GM23338 (cell line): ENCODE measurements at regions not wholly inside any gene's neighbourhood (a gene's known extent, or its start where the extent isn't known, plus 50 kb on each side); places are given as distances from the start of the nearest gene placed in this dataset.

Experiments
- ATAC-seq: fragments of 200-7000 bp; cut with Tn5 transposase; 3 replicates; pipeline ENCODE4 v1.9.1; 2020
- DNase-seq: peaks from one replicate; pipeline ENCODE4 v3.0.0-alpha.2; 2015; ENCODE audit warnings: low spot score
- H2AFZ ChIP-seq: fragments of 200-600 bp; sonication (generic); 2 replicates; pipeline ENCODE4 v1.8.0; 2016; ENCODE audit warnings: antibody characterized with exemption, mild to moderate bottlenecking, moderate library complexity
- H3F3A ChIP-seq: fragments of 200-600 bp; sonication (generic); replicated peaks from 2 replicates; pipeline ENCODE4 v1.8.0; 2017; ENCODE audit warnings: antibody characterized with exemption, mixed run types, low read depth
- H3K27ac ChIP-seq: fragments of 200-600 bp; sonication (generic); 2 replicates; pipeline ENCODE4 v1.6.1; 2016; ENCODE audit warnings: low read depth
- H3K27me3 ChIP-seq: fragments of 200-600 bp; sonication (generic); 2 replicates; pipeline ENCODE4 v1.8.0; 2016; ENCODE audit warnings: mild to moderate bottlenecking, mixed run types, moderate library complexity; ENCODE audit not compliant: insufficient read depth
- H3K36me3 ChIP-seq: fragments of 200-600 bp; sonication (generic); 2 replicates; pipeline ENCODE4 v1.8.0; 2016; ENCODE audit warnings: mild to moderate bottlenecking; ENCODE audit not compliant: insufficient read depth
- H3K4me1 ChIP-seq: fragments of 200-600 bp; sonication (generic); 2 replicates; pipeline ENCODE4 v1.8.0; 2016; ENCODE audit warnings: mild to moderate bottlenecking, moderate library complexity; ENCODE audit not compliant: insufficient read depth
- H3K4me2 ChIP-seq: fragments of 200-600 bp; sonication (generic); 2 replicates; pipeline ENCODE4 v1.7.1; 2017; ENCODE audit warnings: mixed run types
- H3K4me3 ChIP-seq: fragments of 200-600 bp; sonication (generic); 2 replicates; pipeline ENCODE4 v1.6.1; 2016; ENCODE audit warnings: mixed run types
- H3K79me2 ChIP-seq: fragments of 200-600 bp; sonication (generic); replicated peaks from 2 replicates; pipeline ENCODE4 v1.8.0; 2017; ENCODE audit warnings: mild to moderate bottlenecking; ENCODE audit not compliant: insufficient read depth
- H3K9me2 ChIP-seq: fragments of 200-600 bp; sonication (generic); 2 replicates; pipeline ENCODE4 v1.8.0; 2017; ENCODE audit not compliant: insufficient read depth
- H4K20me1 ChIP-seq: fragments of 200-600 bp; sonication (generic); replicated peaks from 2 replicates; pipeline ENCODE4 v1.8.0; 2017; ENCODE audit warnings: mild to moderate bottlenecking; ENCODE audit not compliant: insufficient read depth
- H3K27ac Mint-ChIP-seq: 2 replicates; pipeline ENCODE4 v1.8.0; 2020; ENCODE audit warnings: inconsistent platforms, mild to moderate bottlenecking, moderate library complexity, mixed read lengths
- H3K27me3 Mint-ChIP-seq: 3 replicates; pipeline ENCODE4 v1.8.0; 2022; ENCODE audit warnings: low read depth, mild to moderate bottlenecking, moderate library complexity, mixed read lengths, inconsistent platforms; ENCODE audit not compliant: insufficient read depth, poor library complexity
- H3K36me3 Mint-ChIP-seq: 3 replicates; pipeline ENCODE4 v1.8.0; 2021; ENCODE audit warnings: low read depth, mild to moderate bottlenecking, inconsistent platforms, moderate library complexity, mixed read lengths
- H3K4me1 Mint-ChIP-seq: 3 replicates; pipeline ENCODE4 v1.8.0; 2020; ENCODE audit warnings: mild to moderate bottlenecking, inconsistent platforms, mixed read lengths
- H3K4me3 Mint-ChIP-seq: 3 replicates; pipeline ENCODE4 v1.8.0; 2021; ENCODE audit warnings: moderate library complexity, mild to moderate bottlenecking, inconsistent platforms, mixed read lengths
- H3K9me3 Mint-ChIP-seq: 3 replicates; pipeline ENCODE4 v1.8.0; 2020; ENCODE audit warnings: moderate library complexity, mild to moderate bottlenecking, inconsistent platforms, mixed read lengths
- CREB1 ChIP-seq: fragments of 250-450 bp; sonication (Bioruptor Pico); IDR thresholded peaks from 2 replicates; pipeline ENCODE4 v1.5.0; 2020; ENCODE audit warnings: low read depth, mild to moderate bottlenecking, moderate library complexity
- EZH2 ChIP-seq: fragments of 200-600 bp; sonication (generic); IDR thresholded peaks from one replicate; pipeline ENCODE4 v1.8.0; 2017; ENCODE audit warnings: antibody characterized with exemption, mild to moderate bottlenecking, low read depth; ENCODE audit not compliant: unreplicated experiment
- EZH2phosphoT487 ChIP-seq: fragments of 200-600 bp; sonication (generic); IDR thresholded peaks from one replicate; pipeline ENCODE4 v1.8.1; 2018; ENCODE audit warnings: antibody characterized with exemption; ENCODE audit not compliant: unreplicated experiment
- JUNB ChIP-seq: IDR thresholded peaks from one replicate; pipeline ENCODE4 v1.6.1; 2016; ENCODE audit warnings: antibody characterized with exemption; ENCODE audit not compliant: unreplicated experiment
- NANOG ChIP-seq: IDR thresholded peaks from 2 replicates; pipeline ENCODE4 v1.6.1; 2016; ENCODE audit warnings: antibody characterized with exemption, borderline replicate concordance
- POLR2AphosphoS5 ChIP-seq: IDR thresholded peaks from 2 replicates; pipeline ENCODE4 v1.6.1; 2016; ENCODE audit warnings: antibody characterized with exemption, low read depth
- STAT1 ChIP-seq: IDR thresholded peaks from one replicate; pipeline ENCODE4 v1.6.1; 2016; ENCODE audit warnings: antibody characterized with exemption; ENCODE audit not compliant: unreplicated experiment
- ZNF114 ChIP-seq: fragments of 250-450 bp; sonication (Bioruptor Pico); IDR thresholded peaks from 2 replicates; pipeline ENCODE4 v1.5.0; 2020; ENCODE audit warnings: mild to moderate bottlenecking, moderate library complexity
- ZNF331 ChIP-seq: fragments of 250-450 bp; sonication (Bioruptor Pico); IDR thresholded peaks from 2 replicates; pipeline ENCODE4 v1.5.0; 2020; ENCODE audit warnings: low read depth, mild to moderate bottlenecking, moderate library complexity
- TF ChIP-seq, protein P1 (sequence below): IDR thresholded peaks from 2 replicates; pipeline ENCODE4 v1.6.1; 2016; ENCODE audit warnings: antibody characterized with exemption
- TF ChIP-seq, protein P2 (sequence below): IDR thresholded peaks from one replicate; pipeline ENCODE4 v1.6.1; 2018; ENCODE audit warnings: antibody characterized with exemption; ENCODE audit not compliant: unreplicated experiment
- TF ChIP-seq, protein P3 (sequence below): fragments of 250-450 bp; sonication (Bioruptor Pico); IDR thresholded peaks from 2 replicates; pipeline ENCODE4 v1.5.0; 2020; ENCODE audit warnings: mild to moderate bottlenecking, moderate library complexity
- TF ChIP-seq, protein P4 (sequence below), 2 experiments: fragments of 200-600 bp in 1 of 2; sonication (generic) in 1 of 2; conservative IDR thresholded peaks; 2 replicates each; pipeline versions ENCODE4 v1.5.1 to v1.6.1; 2016 to 2017; ENCODE audit warnings: antibody characterized with exemption in 2 of 2, low read depth in 2 of 2, mild to moderate bottlenecking in 2 of 2, moderate library complexity in 1 of 2

DNA sequence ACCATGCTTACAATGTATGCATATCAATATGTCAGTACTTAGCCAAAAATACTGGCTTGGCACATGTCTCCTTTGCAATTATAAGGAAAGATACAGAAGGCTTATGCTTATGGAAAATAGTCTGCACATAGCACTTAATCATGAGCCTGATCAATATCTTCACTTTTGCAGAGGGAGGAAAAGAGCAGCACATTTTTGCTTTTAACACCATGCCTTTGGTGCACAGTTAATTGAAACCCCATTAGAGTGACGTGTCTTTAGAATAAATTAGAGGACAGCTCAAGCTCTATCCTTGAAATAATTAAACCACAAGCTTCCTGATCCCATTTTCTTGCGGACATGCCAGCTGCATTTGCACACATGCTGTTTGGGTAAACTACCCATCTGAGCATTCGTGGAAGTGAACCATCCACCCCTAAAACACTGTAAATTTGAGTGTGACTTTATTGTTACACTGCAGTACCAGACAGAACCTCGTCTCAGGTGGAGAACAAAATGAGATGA, 839.9 kb upstream of the MGAT4C start (continued):
- no peak for TF ChIP-seq ZNF331 (CRISPR knock-in tag)
- no peak for TF ChIP-seq ZNF114 (CRISPR knock-in tag)
- no peak for TF ChIP-seq JUNB

DNA sequence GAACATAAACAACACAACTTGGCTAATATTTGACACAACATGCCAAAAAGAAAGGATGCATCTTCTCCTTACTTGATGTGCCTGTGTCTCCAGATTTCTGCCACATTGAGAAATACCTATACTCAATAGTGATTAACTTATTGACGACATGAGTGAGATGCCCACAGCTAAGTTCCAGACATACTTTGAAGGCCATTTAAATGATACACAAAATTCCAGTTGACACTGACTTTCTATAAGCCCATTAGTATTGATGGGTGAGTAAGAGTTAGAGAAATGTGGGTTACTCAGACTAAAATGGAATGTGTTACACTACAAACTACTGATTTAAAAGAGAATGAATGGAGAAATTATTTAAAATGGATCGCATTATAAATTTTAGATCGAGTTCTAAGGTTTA, 838.2 kb upstream of the MGAT4C start:
- no peaks in the 10 kb centered on the region for H3F3A ChIP-seq
- ATAC-seq: no peak
- H3K27me3 Mint-ChIP-seq: no peaks in the 10 kb centered on the region
- H2AFZ ChIP-seq: no peak overlapping the region
- no peak overlapping the region for H3K4me3 ChIP-seq
- H3K27ac ChIP-seq: no peak overlapping the region
- no peak for DNase-seq
- H3K27ac Mint-ChIP-seq: no peak overlapping the region
- H3K36me3 Mint-ChIP-seq: peaks cover 7% of the 10 kb centered on the region; the same call in 2 of the 3 replicates
- no peaks in the 10 kb centered on the region for H3K9me2 ChIP-seq
- H3K4me2 ChIP-seq: no peak overlapping the region
- H4K20me1 ChIP-seq: no peaks in the 10 kb centered on the region
- no peak for TF ChIP-seq JUNB
- no peak for TF ChIP-seq ZNF114 (CRISPR knock-in tag)
- TF ChIP-seq, protein P1, sequence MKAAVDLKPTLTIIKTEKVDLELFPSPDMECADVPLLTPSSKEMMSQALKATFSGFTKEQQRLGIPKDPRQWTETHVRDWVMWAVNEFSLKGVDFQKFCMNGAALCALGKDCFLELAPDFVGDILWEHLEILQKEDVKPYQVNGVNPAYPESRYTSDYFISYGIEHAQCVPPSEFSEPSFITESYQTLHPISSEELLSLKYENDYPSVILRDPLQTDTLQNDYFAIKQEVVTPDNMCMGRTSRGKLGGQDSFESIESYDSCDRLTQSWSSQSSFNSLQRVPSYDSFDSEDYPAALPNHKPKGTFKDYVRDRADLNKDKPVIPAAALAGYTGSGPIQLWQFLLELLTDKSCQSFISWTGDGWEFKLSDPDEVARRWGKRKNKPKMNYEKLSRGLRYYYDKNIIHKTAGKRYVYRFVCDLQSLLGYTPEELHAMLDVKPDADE: no peak
- no peak for TF ChIP-seq EZH2
- no peak for TF ChIP-seq NANOG
- no peak for TF ChIP-seq STAT1
- TF ChIP-seq CREB1 (CRISPR knock-in tag): no peak
- TF ChIP-seq, protein P2, sequence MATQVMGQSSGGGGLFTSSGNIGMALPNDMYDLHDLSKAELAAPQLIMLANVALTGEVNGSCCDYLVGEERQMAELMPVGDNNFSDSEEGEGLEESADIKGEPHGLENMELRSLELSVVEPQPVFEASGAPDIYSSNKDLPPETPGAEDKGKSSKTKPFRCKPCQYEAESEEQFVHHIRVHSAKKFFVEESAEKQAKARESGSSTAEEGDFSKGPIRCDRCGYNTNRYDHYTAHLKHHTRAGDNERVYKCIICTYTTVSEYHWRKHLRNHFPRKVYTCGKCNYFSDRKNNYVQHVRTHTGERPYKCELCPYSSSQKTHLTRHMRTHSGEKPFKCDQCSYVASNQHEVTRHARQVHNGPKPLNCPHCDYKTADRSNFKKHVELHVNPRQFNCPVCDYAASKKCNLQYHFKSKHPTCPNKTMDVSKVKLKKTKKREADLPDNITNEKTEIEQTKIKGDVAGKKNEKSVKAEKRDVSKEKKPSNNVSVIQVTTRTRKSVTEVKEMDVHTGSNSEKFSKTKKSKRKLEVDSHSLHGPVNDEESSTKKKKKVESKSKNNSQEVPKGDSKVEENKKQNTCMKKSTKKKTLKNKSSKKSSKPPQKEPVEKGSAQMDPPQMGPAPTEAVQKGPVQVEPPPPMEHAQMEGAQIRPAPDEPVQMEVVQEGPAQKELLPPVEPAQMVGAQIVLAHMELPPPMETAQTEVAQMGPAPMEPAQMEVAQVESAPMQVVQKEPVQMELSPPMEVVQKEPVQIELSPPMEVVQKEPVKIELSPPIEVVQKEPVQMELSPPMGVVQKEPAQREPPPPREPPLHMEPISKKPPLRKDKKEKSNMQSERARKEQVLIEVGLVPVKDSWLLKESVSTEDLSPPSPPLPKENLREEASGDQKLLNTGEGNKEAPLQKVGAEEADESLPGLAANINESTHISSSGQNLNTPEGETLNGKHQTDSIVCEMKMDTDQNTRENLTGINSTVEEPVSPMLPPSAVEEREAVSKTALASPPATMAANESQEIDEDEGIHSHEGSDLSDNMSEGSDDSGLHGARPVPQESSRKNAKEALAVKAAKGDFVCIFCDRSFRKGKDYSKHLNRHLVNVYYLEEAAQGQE: no peak
- TF ChIP-seq, protein P3, sequence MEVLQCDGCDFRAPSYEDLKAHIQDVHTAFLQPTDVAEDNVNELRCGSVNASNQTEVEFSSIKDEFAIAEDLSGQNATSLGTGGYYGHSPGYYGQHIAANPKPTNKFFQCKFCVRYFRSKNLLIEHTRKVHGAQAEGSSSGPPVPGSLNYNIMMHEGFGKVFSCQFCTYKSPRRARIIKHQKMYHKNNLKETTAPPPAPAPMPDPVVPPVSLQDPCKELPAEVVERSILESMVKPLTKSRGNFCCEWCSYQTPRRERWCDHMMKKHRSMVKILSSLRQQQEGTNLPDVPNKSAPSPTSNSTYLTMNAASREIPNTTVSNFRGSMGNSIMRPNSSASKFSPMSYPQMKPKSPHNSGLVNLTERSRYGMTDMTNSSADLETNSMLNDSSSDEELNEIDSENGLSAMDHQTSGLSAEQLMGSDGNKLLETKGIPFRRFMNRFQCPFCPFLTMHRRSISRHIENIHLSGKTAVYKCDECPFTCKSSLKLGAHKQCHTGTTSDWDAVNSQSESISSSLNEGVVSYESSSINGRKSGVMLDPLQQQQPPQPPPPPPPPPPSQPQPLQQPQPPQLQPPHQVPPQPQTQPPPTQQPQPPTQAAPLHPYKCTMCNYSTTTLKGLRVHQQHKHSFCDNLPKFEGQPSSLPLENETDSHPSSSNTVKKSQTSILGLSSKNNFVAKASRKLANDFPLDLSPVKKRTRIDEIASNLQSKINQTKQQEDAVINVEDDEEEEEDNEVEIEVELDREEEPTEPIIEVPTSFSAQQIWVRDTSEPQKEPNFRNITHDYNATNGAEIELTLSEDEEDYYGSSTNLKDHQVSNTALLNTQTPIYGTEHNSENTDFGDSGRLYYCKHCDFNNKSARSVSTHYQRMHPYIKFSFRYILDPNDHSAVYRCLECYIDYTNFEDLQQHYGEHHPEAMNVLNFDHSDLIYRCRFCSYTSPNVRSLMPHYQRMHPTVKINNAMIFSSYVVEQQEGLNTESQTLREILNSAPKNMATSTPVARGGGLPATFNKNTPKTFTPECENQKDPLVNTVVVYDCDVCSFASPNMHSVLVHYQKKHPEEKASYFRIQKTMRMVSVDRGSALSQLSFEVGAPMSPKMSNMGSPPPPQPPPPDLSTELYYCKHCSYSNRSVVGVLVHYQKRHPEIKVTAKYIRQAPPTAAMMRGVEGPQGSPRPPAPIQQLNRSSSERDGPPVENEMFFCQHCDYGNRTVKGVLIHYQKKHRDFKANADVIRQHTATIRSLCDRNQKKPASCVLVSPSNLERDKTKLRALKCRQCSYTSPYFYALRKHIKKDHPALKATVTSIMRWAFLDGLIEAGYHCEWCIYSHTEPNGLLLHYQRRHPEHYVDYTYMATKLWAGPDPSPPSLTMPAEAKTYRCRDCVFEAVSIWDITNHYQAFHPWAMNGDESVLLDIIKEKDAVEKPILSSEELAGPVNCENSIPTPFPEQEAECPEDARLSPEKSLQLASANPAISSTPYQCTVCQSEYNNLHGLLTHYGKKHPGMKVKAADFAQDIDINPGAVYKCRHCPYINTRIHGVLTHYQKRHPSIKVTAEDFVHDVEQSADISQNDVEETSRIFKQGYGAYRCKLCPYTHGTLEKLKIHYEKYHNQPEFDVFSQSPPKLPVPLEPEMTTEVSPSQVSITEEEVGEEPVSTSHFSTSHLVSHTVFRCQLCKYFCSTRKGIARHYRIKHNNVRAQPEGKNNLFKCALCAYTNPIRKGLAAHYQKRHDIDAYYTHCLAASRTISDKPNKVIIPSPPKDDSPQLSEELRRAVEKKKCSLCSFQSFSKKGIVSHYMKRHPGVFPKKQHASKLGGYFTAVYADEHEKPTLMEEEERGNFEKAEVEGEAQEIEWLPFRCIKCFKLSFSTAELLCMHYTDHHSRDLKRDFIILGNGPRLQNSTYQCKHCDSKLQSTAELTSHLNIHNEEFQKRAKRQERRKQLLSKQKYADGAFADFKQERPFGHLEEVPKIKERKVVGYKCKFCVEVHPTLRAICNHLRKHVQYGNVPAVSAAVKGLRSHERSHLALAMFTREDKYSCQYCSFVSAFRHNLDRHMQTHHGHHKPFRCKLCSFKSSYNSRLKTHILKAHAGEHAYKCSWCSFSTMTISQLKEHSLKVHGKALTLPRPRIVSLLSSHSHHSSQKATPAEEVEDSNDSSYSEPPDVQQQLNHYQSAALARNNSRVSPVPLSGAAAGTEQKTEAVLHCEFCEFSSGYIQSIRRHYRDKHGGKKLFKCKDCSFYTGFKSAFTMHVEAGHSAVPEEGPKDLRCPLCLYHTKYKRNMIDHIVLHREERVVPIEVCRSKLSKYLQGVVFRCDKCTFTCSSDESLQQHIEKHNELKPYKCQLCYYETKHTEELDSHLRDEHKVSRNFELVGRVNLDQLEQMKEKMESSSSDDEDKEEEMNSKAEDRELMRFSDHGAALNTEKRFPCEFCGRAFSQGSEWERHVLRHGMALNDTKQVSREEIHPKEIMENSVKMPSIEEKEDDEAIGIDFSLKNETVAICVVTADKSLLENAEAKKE (CRISPR knock-in tag): no peak
- TF ChIP-seq EZH2phosphoT487: no peak
- TF ChIP-seq POLR2AphosphoS5: no peak
- TF ChIP-seq, protein P4, sequence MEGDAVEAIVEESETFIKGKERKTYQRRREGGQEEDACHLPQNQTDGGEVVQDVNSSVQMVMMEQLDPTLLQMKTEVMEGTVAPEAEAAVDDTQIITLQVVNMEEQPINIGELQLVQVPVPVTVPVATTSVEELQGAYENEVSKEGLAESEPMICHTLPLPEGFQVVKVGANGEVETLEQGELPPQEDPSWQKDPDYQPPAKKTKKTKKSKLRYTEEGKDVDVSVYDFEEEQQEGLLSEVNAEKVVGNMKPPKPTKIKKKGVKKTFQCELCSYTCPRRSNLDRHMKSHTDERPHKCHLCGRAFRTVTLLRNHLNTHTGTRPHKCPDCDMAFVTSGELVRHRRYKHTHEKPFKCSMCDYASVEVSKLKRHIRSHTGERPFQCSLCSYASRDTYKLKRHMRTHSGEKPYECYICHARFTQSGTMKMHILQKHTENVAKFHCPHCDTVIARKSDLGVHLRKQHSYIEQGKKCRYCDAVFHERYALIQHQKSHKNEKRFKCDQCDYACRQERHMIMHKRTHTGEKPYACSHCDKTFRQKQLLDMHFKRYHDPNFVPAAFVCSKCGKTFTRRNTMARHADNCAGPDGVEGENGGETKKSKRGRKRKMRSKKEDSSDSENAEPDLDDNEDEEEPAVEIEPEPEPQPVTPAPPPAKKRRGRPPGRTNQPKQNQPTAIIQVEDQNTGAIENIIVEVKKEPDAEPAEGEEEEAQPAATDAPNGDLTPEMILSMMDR (conservative IDR thresholded peaks at IDR 0.05; ENCODE audit: low read depth in 2 of 2): no peak
- TF ChIP-seq ZNF331 (CRISPR knock-in tag): no peak
- no peak overlapping the region for H3K4me3 Mint-ChIP-seq
- H3K4me1 ChIP-seq: peaks cover 3% of the 10 kb centered on the region; the same call in 1 of the 2 replicates
- no peaks in the 10 kb centered on the region for H3K79me2 ChIP-seq
- H3K9me3 Mint-ChIP-seq: peaks cover 9% of the 10 kb centered on the region
- H3K27me3 ChIP-seq: no peaks in the 10 kb centered on the region
- no peaks in the 10 kb centered on the region for H3K4me1 Mint-ChIP-seq
- no peaks in the 10 kb centered on the region for H3K36me3 ChIP-seq
